ENCODE measurements at regions not wholly inside any gene's neighbourhood (a gene's known extent, or its start where the extent isn't known, plus 50 kb on each side); places are given as distances from the start of the nearest gene placed in this dataset.
A peak's percentile ranks its signal among the peaks of the same experiment; 100 is the strongest.

DNA sequence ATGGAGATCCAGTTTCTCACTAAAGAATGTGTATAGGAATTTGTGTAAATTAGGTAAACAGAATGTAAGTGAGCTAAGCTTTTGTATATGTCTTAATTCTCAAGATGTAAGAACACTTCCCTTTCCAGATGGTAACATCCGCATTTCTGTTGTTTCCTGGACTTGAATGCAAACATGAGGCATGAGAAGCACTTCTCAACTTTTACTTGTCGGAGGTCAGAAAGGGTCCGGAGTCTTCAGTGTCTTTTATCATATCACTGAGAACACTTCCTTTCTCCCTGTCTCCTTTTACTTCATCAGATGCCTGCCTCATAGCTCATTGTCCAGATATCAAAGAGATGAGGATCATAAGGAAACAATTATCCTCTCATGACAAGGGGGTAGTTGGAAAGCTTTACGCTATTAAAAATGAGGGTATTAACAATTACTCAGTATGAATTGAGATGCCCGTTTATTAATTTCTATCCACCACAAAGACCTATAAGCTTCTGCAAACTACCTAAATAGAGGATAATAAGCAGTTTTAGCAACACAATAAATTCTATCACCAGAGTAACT is 214.1 kb upstream of the FLRT2 start:
- H3K36me3 Mint-ChIP-seq (ENCODE audit: low read depth) = no peaks in the 10 kb centered on the region
- no peak overlapping the region for H3K27ac Mint-ChIP-seq
- H3K4me3 Mint-ChIP-seq = no peak overlapping the region
- H3K27me3 Mint-ChIP-seq (ENCODE audit: low read depth) = no peaks in the 10 kb centered on the region
- peaks cover 20% of the 10 kb centered on the region for H3K4me1 Mint-ChIP-seq
- no peaks in the 10 kb centered on the region for H3K9me3 Mint-ChIP-seq
- TF ChIP-seq CTCF (IDR thresholded peaks at IDR 0.05; ENCODE audit: unreplicated experiment in 3 of 3) = no peak

- no peaks in the 10 kb centered on the region for H3K9me3 Mint-ChIP-seq
- H3K4me1 Mint-ChIP-seq = peaks cover 20% of the 10 kb centered on the region
- no peaks in the 10 kb centered on the region for H3K27me3 Mint-ChIP-seq (ENCODE audit: low read depth)
- no peak overlapping the region for H3K4me3 Mint-ChIP-seq
- no peaks in the 10 kb centered on the region for H3K36me3 Mint-ChIP-seq (ENCODE audit: low read depth)
- no peak for TF ChIP-seq CTCF (IDR thresholded peaks at IDR 0.05; ENCODE audit: unreplicated experiment in 3 of 3)
- H3K27ac Mint-ChIP-seq = no peak overlapping the region
Measured at GRCh38 chr14:85316701-85317410, 213.1 kb upstream of the FLRT2 start.

GRCh38 chr14:85317491-85318021 is 212.4 kb upstream of the FLRT2 start:
- Mint-ChIP-seq H3K27me3 (ENCODE audit: low read depth) (no peaks in the 10 kb centered on the region), H3K9me3 (no peaks in the 10 kb centered on the region), H3K4me3 (no peak overlapping the region), H3K36me3 (ENCODE audit: low read depth) (no peaks in the 10 kb centered on the region), H3K27ac (no peak overlapping the region), H3K4me1 (peaks cover 20% of the 10 kb centered on the region)
- no peak for TF ChIP-seq CTCF (IDR thresholded peaks at IDR 0.05; ENCODE audit: unreplicated experiment in 3 of 3)

DNA sequence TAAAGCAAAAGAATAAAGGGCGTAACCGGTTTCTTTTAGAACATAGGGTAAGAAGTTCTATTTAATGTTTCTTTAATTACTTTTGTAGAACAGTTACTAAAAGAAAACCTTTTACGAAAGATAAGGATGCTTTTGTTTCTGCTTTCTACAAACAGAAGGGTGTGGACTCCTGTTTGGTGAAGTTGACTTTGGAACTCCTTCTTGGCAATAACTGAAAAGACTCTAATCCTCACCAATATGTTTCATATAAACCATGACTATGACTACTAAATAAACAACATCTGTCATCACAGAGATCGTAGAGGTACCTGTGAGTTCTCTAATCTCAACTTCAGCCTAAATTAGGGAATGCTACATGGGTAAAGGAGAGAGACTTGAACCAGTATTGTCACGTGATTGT is 210.8 kb upstream of the FLRT2 start:
- no peaks in the 10 kb centered on the region for H3K36me3 Mint-ChIP-seq (ENCODE audit: low read depth)
- no peak for TF ChIP-seq CTCF (IDR thresholded peaks at IDR 0.05; ENCODE audit: unreplicated experiment in 3 of 3)
- H3K9me3 Mint-ChIP-seq = no peaks in the 10 kb centered on the region
- peaks cover 16% of the 10 kb centered on the region for H3K4me1 Mint-ChIP-seq
- no peak overlapping the region for H3K4me3 Mint-ChIP-seq
- H3K27ac Mint-ChIP-seq = no peak overlapping the region
- H3K27me3 Mint-ChIP-seq (ENCODE audit: low read depth) = no peaks in the 10 kb centered on the region

GRCh38 chr14:85319998-85320630 is 209.8 kb upstream of the FLRT2 start:
- peak overlapping the region in 1 of 3 experiments; percentile 37 for H3K27ac Mint-ChIP-seq
- peaks cover 13% of the 10 kb centered on the region for H3K4me1 Mint-ChIP-seq
- H3K9me3 Mint-ChIP-seq = no peaks in the 10 kb centered on the region
- H3K36me3 Mint-ChIP-seq (ENCODE audit: low read depth) = no peaks in the 10 kb centered on the region
- no peak overlapping the region for H3K4me3 Mint-ChIP-seq
- no peaks in the 10 kb centered on the region for H3K27me3 Mint-ChIP-seq (ENCODE audit: low read depth)
- no peak for TF ChIP-seq CTCF (IDR thresholded peaks at IDR 0.05; ENCODE audit: unreplicated experiment in 3 of 3)
